GM18508 (cell line): ENCODE measurements at regions not wholly inside any gene's neighbourhood (a gene's known extent, or its start where the extent isn't known, plus 50 kb on each side); places are given as distances from the start of the nearest gene placed in this dataset.

Experiments
- ATAC-seq: cut with Tn5 transposase; IDR thresholded peaks from one replicate; pipeline ENCODE4 v1.9.1; 2021; ENCODE audit warnings: moderate number of reproducible peaks; ENCODE audit not compliant: insufficient read depth, unreplicated experiment

DNA sequence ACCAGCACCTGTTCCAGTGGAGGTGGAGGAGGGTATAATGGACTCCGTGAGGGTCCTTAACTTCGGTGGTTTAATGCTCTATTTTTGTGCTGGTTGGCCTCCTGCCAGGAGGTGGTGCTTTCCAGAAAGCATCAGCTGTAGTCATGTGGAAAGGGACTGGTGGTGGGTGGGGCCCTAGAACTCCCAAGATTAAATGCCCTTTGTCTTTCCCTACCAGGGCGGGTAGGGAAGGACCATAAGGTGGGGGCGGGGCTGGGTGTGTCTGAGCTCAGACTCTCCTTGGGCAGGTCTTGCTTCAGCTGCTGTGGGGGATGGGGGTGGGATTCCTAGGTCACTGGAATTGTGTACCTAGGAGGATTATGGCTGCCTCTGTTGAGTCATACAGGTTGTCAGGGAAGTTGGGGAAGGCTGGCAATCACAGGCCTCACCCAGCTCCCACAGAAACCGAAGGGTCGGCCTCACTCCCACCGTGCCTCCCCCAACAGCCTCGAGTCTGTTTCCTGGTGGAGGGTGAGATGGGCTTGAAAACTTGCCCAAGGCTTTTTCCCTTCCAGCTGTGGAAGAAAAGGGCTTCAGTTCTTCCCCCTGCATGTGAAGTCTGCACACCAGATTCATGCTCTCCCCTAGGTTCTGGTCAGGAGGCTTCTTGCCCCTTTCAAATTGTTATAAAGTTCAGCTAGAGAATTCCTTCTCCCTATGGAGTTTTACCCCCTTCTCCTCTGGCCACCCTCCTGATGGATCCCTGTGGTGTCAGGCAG is 60.3 kb upstream of the CLDN10 start:
- ATAC-seq = no peak

DNA sequence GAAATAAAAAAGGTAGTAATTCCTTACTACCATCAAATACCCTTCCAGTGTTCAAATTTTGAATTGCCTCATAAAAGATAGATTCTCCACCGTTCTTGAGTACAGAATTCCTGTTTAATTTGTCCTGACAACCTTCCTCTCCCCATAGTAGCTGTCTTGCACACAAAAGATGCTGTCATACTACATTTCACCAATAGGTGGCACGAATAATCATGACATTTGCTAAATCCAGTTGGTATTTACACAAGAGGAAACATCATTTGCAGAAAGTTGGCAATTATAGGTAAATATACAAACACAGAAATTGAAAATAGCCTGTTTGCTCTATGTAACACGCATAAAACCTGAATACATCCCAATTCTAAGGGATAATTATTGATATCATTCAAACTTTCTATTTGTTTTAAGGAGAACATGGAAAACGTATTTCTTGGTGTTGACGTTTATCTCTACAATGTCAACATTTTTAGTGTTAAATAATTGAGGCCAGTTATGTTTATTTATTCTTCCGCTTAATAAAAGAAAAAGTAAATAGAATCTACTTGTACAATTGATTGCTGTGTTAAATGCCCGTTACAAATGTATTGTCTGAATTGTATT is 58.3 kb upstream of the CLDN10 start:
- ATAC-seq = no peak

DNA sequence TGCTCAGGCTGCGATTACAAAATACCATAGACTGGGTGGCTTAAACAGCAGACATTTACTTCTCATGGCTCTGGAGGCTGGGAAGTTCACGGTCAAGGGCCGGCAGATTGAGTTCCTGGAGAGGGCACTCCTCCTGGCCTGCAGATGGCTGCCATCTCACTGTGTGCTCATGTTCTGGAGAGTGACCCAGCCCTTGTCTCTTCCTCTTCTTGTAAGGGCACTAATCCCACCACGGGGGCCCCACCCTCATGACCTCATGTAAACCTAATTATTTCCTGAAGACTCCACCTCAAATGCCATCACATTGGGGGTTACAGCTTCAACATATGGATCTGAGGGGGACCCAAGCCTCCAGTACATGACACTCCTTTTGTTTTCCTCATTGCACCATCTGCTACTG is 56.0 kb upstream of the CLDN10 start:
- no peak for ATAC-seq

- no peak for ATAC-seq
These were observed 55.1 kb upstream of the CLDN10 start for GRCh38 chr13:95497381-95497807.

GRCh38 chr13:95498886-95499285 is 53.6 kb upstream of the CLDN10 start:
- no peak for ATAC-seq

- no peak for ATAC-seq
These were observed 52.5 kb upstream of the CLDN10 start for GRCh38 chr13:95499811-95500712.

- no peak for ATAC-seq
These were observed 50.3 kb upstream of the CLDN10 start for GRCh38 chr13:95502216-95502615.
